Muscle of leg (tissue), 3 donors: ENCODE measurements at regions not wholly inside any gene's neighbourhood (a gene's known extent, or its start where the extent isn't known, plus 50 kb on each side); places are given as distances from the start of the nearest gene placed in this dataset.

ENCODE experiments used
- DNase-seq: peaks from one replicate; pipeline ENCODE4 v3.0.0; 2013
- H3K27ac ChIP-seq: one replicate; pipeline ENCODE4 v1.5.1; 2013; ENCODE audit warnings: mild to moderate bottlenecking, low read length, control low read depth
- H3K27me3 ChIP-seq: one replicate; pipeline ENCODE4 v1.6.1; 2013; ENCODE audit warnings: low read length; ENCODE audit not compliant: control insufficient read depth, insufficient read depth
- H3K36me3 ChIP-seq: one replicate; pipeline ENCODE4 v1.6.1; 2013; ENCODE audit warnings: low read length; ENCODE audit not compliant: control insufficient read depth, insufficient read depth
- H3K4me1 ChIP-seq: one replicate; pipeline ENCODE4 v1.6.1; 2013; ENCODE audit warnings: low read length; ENCODE audit not compliant: control insufficient read depth, insufficient read depth
- H3K4me3 ChIP-seq: one replicate; pipeline ENCODE4 v1.5.1; 2013; ENCODE audit warnings: low read length, control low read depth
- H3K9me3 ChIP-seq: replicated peaks from 2 replicates; pipeline ENCODE4 v1.6.1; 2013; ENCODE audit warnings: low read depth, low read length; ENCODE audit not compliant: control insufficient read depth
- WGBS: methylation state at CpG from one replicate; pipeline ENCODE4 v1.1.5; 2013; ENCODE audit warnings: missing lambda C conversion rate; ENCODE audit not compliant: insufficient coverage; 5-methylcytosine and 5-hydroxymethylcytosine counted together

GRCh38 chr19:28929006-28929405 is 283.9 kb downstream of the UQCRFS1 start:
- Histone ChIP-seq H3K4me1 (no peaks in the 10 kb centered on the region), H3K9me3 (no peaks in the 10 kb centered on the region), H3K4me3 (no peak overlapping the region), H3K36me3 (no peaks in the 10 kb centered on the region), H3K27me3 (no peaks in the 10 kb centered on the region), H3K27ac (no peak overlapping the region)
- no CpG with 5 or more reads among the region's 3 CpGs for WGBS
- no peak for DNase-seq

GRCh38 chr19:28927456-28927855 is 285.5 kb downstream of the UQCRFS1 start:
- WGBS = 68% methylated on average over 2 of the region's 4 CpGs
- Histone ChIP-seq H3K36me3 (no peaks in the 10 kb centered on the region), H3K27ac (no peak overlapping the region), H3K4me3 (no peak overlapping the region), H3K27me3 (no peaks in the 10 kb centered on the region), H3K9me3 (no peaks in the 10 kb centered on the region), H3K4me1 (no peaks in the 10 kb centered on the region)
- no peak for DNase-seq

GRCh38 chr19:28920269-28921066 is 292.5 kb downstream of the UQCRFS1 start:
- Histone ChIP-seq H3K4me3 (no peak overlapping the region), H3K27ac (no peak overlapping the region), H3K27me3 (peaks cover 4% of the 10 kb centered on the region), H3K4me1 (no peaks in the 10 kb centered on the region), H3K36me3 (no peaks in the 10 kb centered on the region), H3K9me3 (no peaks in the 10 kb centered on the region)
- DNase-seq = no peak
- WGBS = 37% methylated on average over 14 of the region's 17 CpGs

- no peaks in the 10 kb centered on the region for H3K9me3 ChIP-seq
- 36% methylated on average over 2 of the region's 8 CpGs for WGBS
- peaks cover 8% of the 10 kb centered on the region for H3K27me3 ChIP-seq
- no peaks in the 10 kb centered on the region for H3K36me3 ChIP-seq
- no peak overlapping the region for H3K27ac ChIP-seq
- no peaks in the 10 kb centered on the region for H3K4me1 ChIP-seq
- no peak for DNase-seq
- H3K4me3 ChIP-seq = no peak overlapping the region
These were observed 295.3 kb downstream of the UQCRFS1 start for GRCh38 chr19:28917621-28918020.

GRCh38 chr19:28915737-28916460 is 297.1 kb downstream of the UQCRFS1 start:
- no peak for DNase-seq

GRCh38 chr19:28915202-28915601 is 297.7 kb downstream of the UQCRFS1 start:
- H3K27me3 ChIP-seq = peaks cover 7% of the 10 kb centered on the region
- WGBS = 80% methylated on average over 1 of the region's 3 CpGs
- no peak overlapping the region for H3K27ac ChIP-seq
- H3K9me3 ChIP-seq = no peaks in the 10 kb centered on the region
- no peaks in the 10 kb centered on the region for H3K4me1 ChIP-seq
- H3K4me3 ChIP-seq = no peak overlapping the region
- no peak for DNase-seq
- no peaks in the 10 kb centered on the region for H3K36me3 ChIP-seq

More at GRCh38 chr19:28915737-28916460, 297.1 kb downstream of the UQCRFS1 start:
- Histone ChIP-seq H3K4me1 (no peaks in the 10 kb centered on the region), H3K27ac (no peak overlapping the region), H3K36me3 (no peaks in the 10 kb centered on the region), H3K27me3 (peaks cover 7% of the 10 kb centered on the region), H3K4me3 (no peak overlapping the region), H3K9me3 (no peaks in the 10 kb centered on the region)
- WGBS = 92% methylated on average over 4 of the region's 8 CpGs

GRCh38 chr19:28914173-28914572 is 298.8 kb downstream of the UQCRFS1 start:
- H3K4me1 ChIP-seq = no peaks in the 10 kb centered on the region
- H3K36me3 ChIP-seq = no peaks in the 10 kb centered on the region
- no peak overlapping the region for H3K4me3 ChIP-seq
- no peaks in the 10 kb centered on the region for H3K9me3 ChIP-seq
- peaks cover 7% of the 10 kb centered on the region for H3K27me3 ChIP-seq
- DNase-seq = no peak
- no peak overlapping the region for H3K27ac ChIP-seq

- Histone ChIP-seq H3K27me3 (peaks cover 7% of the 10 kb centered on the region), H3K4me3 (no peak overlapping the region), H3K36me3 (no peaks in the 10 kb centered on the region), H3K4me1 (no peaks in the 10 kb centered on the region), H3K27ac (no peak overlapping the region), H3K9me3 (no peaks in the 10 kb centered on the region)
- WGBS = 57% methylated on average over 6 of the region's 6 CpGs
- no peak for DNase-seq
These were observed 299.3 kb downstream of the UQCRFS1 start for GRCh38 chr19:28913626-28914025.

GRCh38 chr19:28908941-28909340 is 304.0 kb downstream of the UQCRFS1 start:
- no peak overlapping the region for H3K27ac ChIP-seq
- DNase-seq = no peak
- no peak overlapping the region for H3K4me3 ChIP-seq
- H3K36me3 ChIP-seq = no peaks in the 10 kb centered on the region
- H3K4me1 ChIP-seq = no peaks in the 10 kb centered on the region
- H3K9me3 ChIP-seq = no peaks in the 10 kb centered on the region
- WGBS = 80% methylated on average over 3 of the region's 8 CpGs
- peaks cover 7% of the 10 kb centered on the region for H3K27me3 ChIP-seq

- no peaks in the 10 kb centered on the region for H3K4me1 ChIP-seq
- H3K27me3 ChIP-seq = peaks cover 2% of the 10 kb centered on the region
- DNase-seq = no peak
- no peak overlapping the region for H3K4me3 ChIP-seq
- H3K27ac ChIP-seq = no peak overlapping the region
- H3K36me3 ChIP-seq = no peaks in the 10 kb centered on the region
- no peaks in the 10 kb centered on the region for H3K9me3 ChIP-seq
- 93% methylated on average over 3 of the region's 7 CpGs for WGBS
These were observed 305.4 kb downstream of the UQCRFS1 start for GRCh38 chr19:28907534-28907933.
